ENCODE measurements at regions not wholly inside any gene's neighbourhood (a gene's known extent, or its start where the extent isn't known, plus 50 kb on each side); places are given as distances from the start of the nearest gene placed in this dataset.

GRCh38 chr10:100655326-100655759 is 90.0 kb upstream of the PAX2 start:
- Histone ChIP-seq H3K4me3 (ENCODE audit: low read depth, low read length, poor library complexity, severe bottlenecking) (no peak overlapping the region), H3K4me1 (ENCODE audit: insufficient read depth, low read length, poor library complexity, severe bottlenecking) (no peaks in the 10 kb centered on the region), H3K4me2 (ENCODE audit: low read length) (no peak overlapping the region), H3K36me3 (ENCODE audit: insufficient read depth, low read length) (no peaks in the 10 kb centered on the region), H3K27ac (ENCODE audit: low read depth, low read length, poor library complexity, severe bottlenecking) (no peak overlapping the region), H3K9me3 (ENCODE audit: low read length) (no peaks in the 10 kb centered on the region), H3K79me2 (ENCODE audit: insufficient read depth, low read depth, low read length) (no peaks in the 10 kb centered on the region), H4K20me1 (ENCODE audit: insufficient read depth, low read length) (no peaks in the 10 kb centered on the region), H2AFZ (ENCODE audit: low read length) (no peak overlapping the region), H3K9me2 (ENCODE audit: insufficient read depth, low read length) (no peaks in the 10 kb centered on the region)
- no peak for DNase-seq (ENCODE audit: low spot score)
- no TSS peak for BruUV-seq (replicated peaks)
- intact Hi-C loops (cut with micrococcal nuclease; ENCODE audit: unreplicated experiment) = no loop called here
- CTCF ChIA-PET (ENCODE audit: unreplicated experiment) = no interaction called here
- POLR2A ChIA-PET = no interaction called here
- TF ChIP-seq EZH2phosphoT487 (IDR thresholded peaks at IDR 0.05; ENCODE audit: borderline replicate concordance, low read depth, low read length) (no peak), CTCF (conservative IDR thresholded peaks at IDR 0.05; ENCODE audit: low read length) (no peak)

- Histone ChIP-seq H3K36me3 (ENCODE audit: insufficient read depth, low read length) (no peaks in the 10 kb centered on the region), H3K9me2 (ENCODE audit: insufficient read depth, low read length) (no peaks in the 10 kb centered on the region), H3K9me3 (ENCODE audit: low read length) (no peaks in the 10 kb centered on the region), H3K4me2 (ENCODE audit: low read length) (no peak overlapping the region), H2AFZ (ENCODE audit: low read length) (no peak overlapping the region), H4K20me1 (ENCODE audit: insufficient read depth, low read length) (no peaks in the 10 kb centered on the region), H3K79me2 (ENCODE audit: insufficient read depth, low read depth, low read length) (no peaks in the 10 kb centered on the region), H3K4me3 (ENCODE audit: low read depth, low read length, poor library complexity, severe bottlenecking) (no peak overlapping the region), H3K4me1 (ENCODE audit: insufficient read depth, low read length, poor library complexity, severe bottlenecking) (no peaks in the 10 kb centered on the region), H3K27ac (ENCODE audit: low read depth, low read length, poor library complexity, severe bottlenecking) (no peak overlapping the region)
- no peak for TF ChIP-seq EZH2phosphoT487 (IDR thresholded peaks at IDR 0.05; ENCODE audit: borderline replicate concordance, low read depth, low read length)
- no peak for TF ChIP-seq CTCF (conservative IDR thresholded peaks at IDR 0.05; ENCODE audit: low read length)
- BruUV-seq (replicated peaks) = no TSS peak
- ChIA-PET POLR2A (no interaction called here), CTCF (ENCODE audit: unreplicated experiment) (no interaction called here)
- no peak for DNase-seq (ENCODE audit: low spot score)
- intact Hi-C loops (cut with micrococcal nuclease; ENCODE audit: unreplicated experiment) = no loop called here
Observed at GRCh38 chr10:100655760-100656421, 89.5 kb upstream of the PAX2 start.

- Histone ChIP-seq H3K9me3 (ENCODE audit: low read length) (no peaks in the 10 kb centered on the region), H3K4me1 (ENCODE audit: insufficient read depth, low read length, poor library complexity, severe bottlenecking) (no peaks in the 10 kb centered on the region), H3K4me2 (ENCODE audit: low read length) (no peak overlapping the region), H3K9me2 (ENCODE audit: insufficient read depth, low read length) (no peaks in the 10 kb centered on the region), H2AFZ (ENCODE audit: low read length) (no peak overlapping the region), H4K20me1 (ENCODE audit: insufficient read depth, low read length) (no peaks in the 10 kb centered on the region), H3K36me3 (ENCODE audit: insufficient read depth, low read length) (no peaks in the 10 kb centered on the region), H3K27ac (ENCODE audit: low read depth, low read length, poor library complexity, severe bottlenecking) (no peak overlapping the region), H3K4me3 (ENCODE audit: low read depth, low read length, poor library complexity, severe bottlenecking) (no peak overlapping the region), H3K79me2 (ENCODE audit: insufficient read depth, low read depth, low read length) (no peaks in the 10 kb centered on the region)
- DNase-seq (ENCODE audit: low spot score) = no peak
- intact Hi-C loops (cut with micrococcal nuclease; ENCODE audit: unreplicated experiment) = no loop called here
- TF ChIP-seq CTCF (conservative IDR thresholded peaks at IDR 0.05; ENCODE audit: low read length) (no peak), EZH2phosphoT487 (IDR thresholded peaks at IDR 0.05; ENCODE audit: borderline replicate concordance, low read depth, low read length) (no peak)
- ChIA-PET POLR2A (no interaction called here), CTCF (ENCODE audit: unreplicated experiment) (no interaction called here)
- BruUV-seq (replicated peaks) = no TSS peak
Observed at GRCh38 chr10:100656454-100656853, 88.9 kb upstream of the PAX2 start.

All from OCI-LY7 (cell line).